ENCODE measurements at regions not wholly inside any gene's neighbourhood (a gene's known extent, or its start where the extent isn't known, plus 50 kb on each side); places are given as distances from the start of the nearest gene placed in this dataset.
"Not testable (repeated sequence)": the region's sequence is repeated elsewhere in the genome, so short reads cannot be mapped to it uniquely, and the experiment has no call there.

DNA sequence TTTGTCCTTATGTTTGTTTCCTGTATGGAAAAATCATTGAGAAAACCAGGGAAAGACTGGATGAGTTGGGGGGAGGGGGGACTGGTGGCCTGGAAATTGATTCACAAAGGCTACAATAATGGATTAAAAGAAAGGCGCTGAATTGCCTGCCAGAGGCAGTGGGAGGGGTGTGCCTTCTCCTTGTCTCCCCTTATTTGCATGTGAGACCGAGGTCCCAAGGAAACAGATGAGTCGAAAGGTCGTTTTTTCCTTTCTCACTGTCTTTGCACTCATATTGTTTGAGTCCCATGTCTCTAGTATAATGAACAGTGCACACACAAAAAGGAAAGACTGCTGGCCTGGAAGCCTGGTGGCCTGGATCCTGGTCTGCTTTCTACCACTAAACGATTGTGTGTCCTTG is 86.6 kb upstream of the ZDHHC15 start:
- Histone ChIP-seq H3K4me3 (ENCODE audit: low read length) (no peak overlapping the region), H3K4me2 (ENCODE audit: low read depth, low read length, poor library complexity, severe bottlenecking) (no peak overlapping the region), H4K20me1 (ENCODE audit: insufficient read depth, low read depth, low read length) (no peaks in the 10 kb centered on the region), H3K9me2 (replicated peaks; ENCODE audit: insufficient read depth, low read length) (no peaks in the 10 kb centered on the region), H3K9ac (ENCODE audit: low read length) (no peak overlapping the region), H3K27me3 (ENCODE audit: low read length) (no peaks in the 10 kb centered on the region), H2AFZ (ENCODE audit: low read length) (no peak overlapping the region), H3K9me3 (ENCODE audit: low read length) (no peaks in the 10 kb centered on the region), H3K36me3 (ENCODE audit: insufficient read depth, low read length) (no peaks in the 10 kb centered on the region), H3K27ac (ENCODE audit: low read length) (no peak overlapping the region), H3K79me2 (ENCODE audit: low read length) (no peaks in the 10 kb centered on the region), H3K4me1 (ENCODE audit: low read length) (no peaks in the 10 kb centered on the region)
- no peak for DNase-seq

DNA sequence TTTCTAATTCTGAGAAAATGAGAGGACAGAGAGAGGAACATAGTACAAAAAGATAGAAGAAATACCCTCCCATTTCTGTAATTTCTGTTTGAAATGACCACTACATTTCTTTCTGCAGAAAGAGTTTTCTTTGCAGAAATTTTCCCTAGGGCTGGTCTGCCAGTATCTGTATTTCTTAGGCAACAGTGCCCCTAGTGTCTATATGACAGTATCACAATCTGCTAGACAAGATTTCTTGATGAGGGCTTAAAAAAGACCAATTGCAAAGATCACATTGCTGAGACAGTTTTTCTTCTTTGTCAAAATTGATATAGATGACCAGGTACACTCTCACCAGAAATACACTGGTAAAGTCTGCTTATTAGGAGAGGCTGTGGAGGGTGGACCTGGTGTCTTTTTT is 81.0 kb upstream of the ZDHHC15 start:
- Histone ChIP-seq H3K9me2 (replicated peaks; ENCODE audit: insufficient read depth, low read length) (no peaks in the 10 kb centered on the region), H3K27ac (ENCODE audit: low read length) (no peak overlapping the region), H3K36me3 (ENCODE audit: insufficient read depth, low read length) (no peaks in the 10 kb centered on the region), H3K4me1 (ENCODE audit: low read length) (no peaks in the 10 kb centered on the region), H3K79me2 (ENCODE audit: low read length) (no peaks in the 10 kb centered on the region), H3K4me3 (ENCODE audit: low read length) (no peak overlapping the region), H4K20me1 (ENCODE audit: insufficient read depth, low read depth, low read length) (no peaks in the 10 kb centered on the region), H2AFZ (ENCODE audit: low read length) (no peak overlapping the region), H3K9ac (ENCODE audit: low read length) (no peak overlapping the region), H3K4me2 (ENCODE audit: low read depth, low read length, poor library complexity, severe bottlenecking) (no peak overlapping the region), H3K9me3 (ENCODE audit: low read length) (no peaks in the 10 kb centered on the region), H3K27me3 (ENCODE audit: low read length) (no peaks in the 10 kb centered on the region)
- peak; percentile 77 for DNase-seq

DNA sequence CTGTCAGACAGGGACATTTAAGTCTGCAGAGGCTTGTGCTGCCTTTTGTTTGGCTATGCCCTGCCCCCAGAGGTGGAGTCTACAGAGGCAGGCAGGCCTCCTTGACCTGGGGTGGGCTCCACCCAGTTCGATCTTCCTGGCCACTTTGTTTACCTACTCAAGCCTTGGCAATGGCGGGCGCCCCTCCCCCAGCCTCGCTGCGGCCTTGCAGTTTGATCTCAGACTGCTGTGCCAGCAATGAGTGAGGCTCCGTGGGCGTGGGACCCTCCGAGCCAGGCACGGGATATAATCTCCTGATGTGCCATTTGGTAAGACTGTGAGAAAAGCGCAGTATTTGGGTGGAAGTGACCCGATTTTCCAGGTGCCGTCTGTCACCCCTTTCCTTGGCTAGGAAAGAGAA is 79.2 kb upstream of the ZDHHC15 start:
- not testable (repeated sequence) for H3K4me2 ChIP-seq (ENCODE audit: low read depth, low read length, poor library complexity, severe bottlenecking); DNase-seq; H4K20me1 ChIP-seq (ENCODE audit: insufficient read depth, low read depth, low read length); H3K27ac ChIP-seq (ENCODE audit: low read length); H3K9ac ChIP-seq (ENCODE audit: low read length); H2AFZ ChIP-seq (ENCODE audit: low read length); H3K9me3 ChIP-seq (ENCODE audit: low read length); H3K4me3 ChIP-seq (ENCODE audit: low read length); H3K4me1 ChIP-seq (ENCODE audit: low read length); H3K36me3 ChIP-seq (ENCODE audit: insufficient read depth, low read length); H3K79me2 ChIP-seq (ENCODE audit: low read length); H3K27me3 ChIP-seq (ENCODE audit: low read length); H3K9me2 ChIP-seq (replicated peaks; ENCODE audit: insufficient read depth, low read length)

DNA sequence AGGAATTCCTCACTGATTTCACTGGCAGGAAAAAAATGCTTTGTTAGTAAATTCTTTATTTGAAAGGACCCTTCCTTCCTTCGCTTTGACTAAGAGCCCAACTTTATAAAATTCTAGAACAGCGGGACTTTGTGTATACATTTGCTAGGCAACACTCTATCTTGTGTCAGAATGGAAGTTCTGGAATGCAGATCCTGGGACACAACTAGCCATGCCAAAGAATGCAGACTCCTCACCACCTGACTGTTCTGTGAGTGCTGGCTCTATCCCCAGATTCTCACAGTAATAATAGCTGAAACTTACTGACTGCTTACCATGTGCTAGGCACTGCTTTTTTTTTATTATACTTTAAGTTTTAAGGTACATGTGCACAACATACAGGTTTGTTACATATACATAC is 73.3 kb upstream of the ZDHHC15 start:
- Histone ChIP-seq H3K79me2 (ENCODE audit: low read length) (no peaks in the 10 kb centered on the region), H3K27ac (ENCODE audit: low read length) (no peak overlapping the region), H3K27me3 (ENCODE audit: low read length) (no peaks in the 10 kb centered on the region), H3K4me2 (ENCODE audit: low read depth, low read length, poor library complexity, severe bottlenecking) (no peak overlapping the region), H3K4me1 (ENCODE audit: low read length) (no peaks in the 10 kb centered on the region), H3K9me3 (ENCODE audit: low read length) (no peaks in the 10 kb centered on the region), H3K9me2 (replicated peaks; ENCODE audit: insufficient read depth, low read length) (no peaks in the 10 kb centered on the region), H3K4me3 (ENCODE audit: low read length) (no peak overlapping the region), H3K9ac (ENCODE audit: low read length) (no peak overlapping the region), H2AFZ (ENCODE audit: low read length) (no peak overlapping the region), H4K20me1 (ENCODE audit: insufficient read depth, low read depth, low read length) (no peaks in the 10 kb centered on the region), H3K36me3 (ENCODE audit: insufficient read depth, low read length) (no peaks in the 10 kb centered on the region)
- no peak for DNase-seq

DNA sequence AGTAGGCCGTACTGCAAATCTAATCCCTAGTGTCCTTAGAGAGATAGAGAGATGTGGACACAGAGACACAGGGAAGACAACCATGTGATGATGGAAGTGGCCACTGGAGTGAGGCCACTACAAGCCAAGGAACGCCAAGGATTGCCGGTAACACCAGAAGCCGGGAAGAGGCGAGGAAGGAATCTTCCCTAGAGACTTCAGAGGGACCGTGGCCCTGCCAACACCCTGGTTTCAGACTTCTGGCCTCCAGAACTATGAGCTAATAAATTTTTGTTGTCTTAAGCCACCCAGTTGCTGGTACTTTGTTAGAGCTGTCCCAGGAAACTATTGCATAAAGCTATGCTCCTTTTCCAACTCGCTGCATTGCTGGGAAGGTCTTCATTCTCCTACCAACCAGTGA is 70.3 kb upstream of the ZDHHC15 start:
- H3K27me3 ChIP-seq (ENCODE audit: low read length); H3K4me3 ChIP-seq (ENCODE audit: low read length); H2AFZ ChIP-seq (ENCODE audit: low read length); H3K36me3 ChIP-seq (ENCODE audit: insufficient read depth, low read length); H3K9me3 ChIP-seq (ENCODE audit: low read length); DNase-seq; H3K4me2 ChIP-seq (ENCODE audit: low read depth, low read length, poor library complexity, severe bottlenecking); H3K9ac ChIP-seq (ENCODE audit: low read length); H3K27ac ChIP-seq (ENCODE audit: low read length); H4K20me1 ChIP-seq (ENCODE audit: insufficient read depth, low read depth, low read length); H3K79me2 ChIP-seq (ENCODE audit: low read length); H3K4me1 ChIP-seq (ENCODE audit: low read length); H3K9me2 ChIP-seq (replicated peaks; ENCODE audit: insufficient read depth, low read length): not testable (repeated sequence)

DNA sequence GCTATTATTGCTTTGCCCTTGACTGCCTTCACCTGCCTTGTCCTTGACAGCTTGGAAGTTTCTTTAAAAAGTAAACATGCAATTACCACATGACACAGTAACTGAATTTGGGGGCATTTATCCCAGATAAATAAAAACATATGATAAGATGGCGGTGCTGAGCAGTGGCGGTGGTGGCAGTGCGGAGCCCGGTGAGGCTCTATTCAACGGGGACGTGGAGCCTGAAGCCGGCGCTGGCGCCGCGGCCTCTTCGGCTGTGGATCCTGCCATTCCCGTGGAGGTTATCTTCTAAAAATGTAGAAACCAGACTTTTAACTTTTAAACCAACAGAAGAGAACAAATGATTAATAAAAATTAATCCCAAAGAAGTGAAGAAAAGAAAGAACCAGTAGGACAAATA is 59.7 kb upstream of the ZDHHC15 start:
- no peak overlapping the region for H3K4me3 ChIP-seq (ENCODE audit: low read length)
- H3K79me2 ChIP-seq (ENCODE audit: low read length): no peaks in the 10 kb centered on the region
- H3K9me2 ChIP-seq (replicated peaks; ENCODE audit: insufficient read depth, low read length): no peaks in the 10 kb centered on the region
- no peak overlapping the region for H2AFZ ChIP-seq (ENCODE audit: low read length)
- H3K27ac ChIP-seq (ENCODE audit: low read length): no peak overlapping the region
- no peak overlapping the region for H3K9ac ChIP-seq (ENCODE audit: low read length)
- H3K4me1 ChIP-seq (ENCODE audit: low read length): no peaks in the 10 kb centered on the region
- H3K36me3 ChIP-seq (ENCODE audit: insufficient read depth, low read length): no peaks in the 10 kb centered on the region
- H4K20me1 ChIP-seq (ENCODE audit: insufficient read depth, low read depth, low read length): no peaks in the 10 kb centered on the region
- no peak overlapping the region for H3K4me2 ChIP-seq (ENCODE audit: low read depth, low read length, poor library complexity, severe bottlenecking)
- H3K27me3 ChIP-seq (ENCODE audit: low read length): no peaks in the 10 kb centered on the region
- DNase-seq: no peak
- H3K9me3 ChIP-seq (ENCODE audit: low read length): no peaks in the 10 kb centered on the region
